H1 (cell line): ENCODE measurements at regions not wholly inside any gene's neighbourhood (a gene's known extent, or its start where the extent isn't known, plus 50 kb on each side); places are given as distances from the start of the nearest gene placed in this dataset.

Experiments used
- CTCF ChIA-PET: fragments of 300-600 bp; sonication (Branson Sonifier 250); formaldehyde crosslinking; loops from one replicate; lab custom pipeline; 2021; ENCODE audit not compliant: partially characterized antibody; lab: Charles Lee
- POLR2A ChIA-PET: fragments of 300-600 bp; sonication (Branson Sonifier 250); formaldehyde crosslinking; loops from one replicate; lab custom pipeline; 2021; ENCODE audit warnings: inconsistent platforms; ENCODE audit not compliant: partially characterized antibody; lab: Charles Lee
- DNase-seq, 2 experiments: peaks; one replicate each; pipeline versions ENCODE4 v3.0.0 to v3.0.0-alpha.2; 2010 to 2022; ENCODE audit warnings: low spot score in 2 of 2, low read depth in 1 of 2, mixed read lengths in 1 of 2
- FAIRE-seq: peaks from 2 replicates; lab custom pipeline; 2011; peaks lifted over from hg19 to GRCh38; lab: Jason Lieb, UNC
- H2AFZ ChIP-seq: 2 replicates; pipeline ENCODE4 v1.8.1; 2012; ENCODE audit warnings: low read length, inconsistent platforms
- H2AK5ac ChIP-seq: 2 replicates; pipeline ENCODE4 v1.6.1; 2013; ENCODE audit warnings: low read depth, low read length
- H2BK120ac ChIP-seq: replicated peaks from 2 replicates; pipeline ENCODE3; 2013; ENCODE audit warnings: low read depth, low read length, inconsistent platforms
- H2BK12ac ChIP-seq: 2 replicates; pipeline ENCODE4 v1.6.1; 2013; ENCODE audit warnings: low read depth, low read length
- H2BK15ac ChIP-seq: 2 replicates; pipeline ENCODE4 v1.6.1; 2013; ENCODE audit warnings: low read length
- H2BK20ac ChIP-seq: 2 replicates; pipeline ENCODE4 v1.6.1; 2013; ENCODE audit warnings: low read length
- H2BK5ac ChIP-seq: 2 replicates; pipeline ENCODE4 v1.6.1; 2013; ENCODE audit warnings: low read depth, low read length
- H3K14ac ChIP-seq: 2 replicates; pipeline ENCODE4 v1.6.1; 2013; ENCODE audit warnings: inconsistent platforms; ENCODE audit not compliant: insufficient read length
- H3K18ac ChIP-seq: 2 replicates; pipeline ENCODE4 v1.6.1; 2013; ENCODE audit warnings: low read length; ENCODE audit errors: extremely low read depth
- H3K23ac ChIP-seq: 2 replicates; pipeline ENCODE4 v1.6.1; 2013; ENCODE audit warnings: inconsistent platforms; ENCODE audit not compliant: insufficient read length
- H3K23me2 ChIP-seq: 2 replicates; pipeline ENCODE4 v1.6.1; 2013; ENCODE audit warnings: low read depth, low read length
- H3K27ac ChIP-seq: 2 replicates; pipeline ENCODE4 v1.6.1; 2011; ENCODE audit warnings: low read depth, low read length, inconsistent platforms
- H3K27me3 ChIP-seq, 4 experiments: replicated peaks in 1 of 4; 1 replicate in 1 of 4; 2 replicates in 3 of 4; pipeline versions ENCODE4 v1.6.1 to v1.8.1; 2011 to 2013; ENCODE audit warnings: low read length in 3 of 4, mild to moderate bottlenecking in 3 of 4, inconsistent platforms in 2 of 4, mixed read lengths in 2 of 4, moderate library complexity in 1 of 4; ENCODE audit not compliant: control insufficient read depth in 3 of 4, insufficient read depth in 3 of 4; ENCODE audit errors: extremely low read depth in 1 of 4
- H3K36me3 ChIP-seq, 4 experiments: 2 replicates each; pipeline versions ENCODE4 v1.6.1 to v1.8.1; 2011 to 2013; ENCODE audit warnings: mild to moderate bottlenecking in 4 of 4, low read length in 3 of 4, moderate library complexity in 2 of 4, control low read depth in 1 of 4, inconsistent platforms in 1 of 4; ENCODE audit not compliant: insufficient read depth in 4 of 4, control insufficient read depth in 2 of 4
- H3K4ac ChIP-seq: replicated peaks from 2 replicates; pipeline ENCODE3; 2013; ENCODE audit warnings: low read length, low read depth, mixed read lengths, inconsistent platforms; ENCODE audit not compliant: insufficient read length
- H3K4me1 ChIP-seq, 4 experiments: replicated peaks in 1 of 4; 1 replicate in 1 of 4; 2 replicates in 3 of 4; pipeline versions ENCODE4 v1.6.1 to v1.8.1; 2011 to 2013; ENCODE audit warnings: low read length in 3 of 4, inconsistent platforms in 2 of 4, mixed read lengths in 1 of 4; ENCODE audit not compliant: insufficient read depth in 4 of 4, control insufficient read depth in 3 of 4
- H3K4me2 ChIP-seq, 2 experiments: 2 replicates each; pipeline versions ENCODE4 v1.6.1 to v1.8.1; 2011 to 2013; ENCODE audit warnings: low read depth in 2 of 2, low read length in 2 of 2, control low read depth in 1 of 2, inconsistent platforms in 1 of 2, mild to moderate bottlenecking in 1 of 2; ENCODE audit not compliant: insufficient read depth in 1 of 2
- H3K4me3 ChIP-seq, 4 experiments: fragments of 200-600, 300-600 bp in 1 of 4; sonication (generic), shearing (Covaris generic), sonication (Bioruptor Twin) in 1 of 4; 2 replicates each; pipeline versions ENCODE4 v1.5.1 to v1.8.1; 2011 to 2016; ENCODE audit warnings: low read length in 4 of 4, low read depth in 3 of 4, control low read depth in 2 of 4, inconsistent platforms in 2 of 4, mild to moderate bottlenecking in 2 of 4, mixed read lengths in 1 of 4, moderate library complexity in 1 of 4; ENCODE audit not compliant: insufficient read depth in 2 of 4; ENCODE audit errors: extremely low read depth in 1 of 4
- H3K56ac ChIP-seq: replicated peaks from 2 replicates; pipeline ENCODE3; 2013; ENCODE audit warnings: low read depth, mild to moderate bottlenecking, mixed read lengths, low read length, inconsistent platforms; ENCODE audit not compliant: insufficient read length
- H3K79me1 ChIP-seq: 2 replicates; pipeline ENCODE4 v1.6.1; 2013; ENCODE audit warnings: low read depth, low read length, control low read depth
- H3K79me2 ChIP-seq, 2 experiments: 2 replicates each; pipeline versions ENCODE4 v1.6.1 to v1.8.1; 2012 to 2013; ENCODE audit warnings: low read length in 2 of 2, mild to moderate bottlenecking in 2 of 2, inconsistent platforms in 1 of 2; ENCODE audit not compliant: insufficient read depth in 2 of 2, control insufficient read depth in 1 of 2
- H3K9ac ChIP-seq, 4 experiments: replicated peaks in 1 of 4; 1 replicate in 1 of 4; 2 replicates in 3 of 4; pipeline versions ENCODE4 v1.6.1 to v1.8.1; 2011 to 2013; ENCODE audit warnings: low read depth in 3 of 4, low read length in 3 of 4, control low read depth in 2 of 4, mild to moderate bottlenecking in 2 of 4, moderate library complexity in 2 of 4, inconsistent platforms in 1 of 4; ENCODE audit errors: extremely low read depth in 1 of 4
- H3K9me3 ChIP-seq, 2 experiments: 2 replicates each; pipeline versions ENCODE4 v1.6.1 to v1.8.1; 2012 to 2013; ENCODE audit warnings: mild to moderate bottlenecking in 2 of 2, moderate library complexity in 2 of 2, control low read depth in 1 of 2, inconsistent platforms in 1 of 2, low read depth in 1 of 2, low read length in 1 of 2, mixed read lengths in 1 of 2; ENCODE audit not compliant: insufficient read depth in 2 of 2
- H4K20me1 ChIP-seq, 2 experiments: replicated peaks in 1 of 2; 2 replicates each; pipeline versions ENCODE3 to v1.8.1; 2011 to 2013; ENCODE audit warnings: inconsistent platforms in 2 of 2, low read length in 2 of 2, mild to moderate bottlenecking in 1 of 2; ENCODE audit not compliant: insufficient read depth in 2 of 2, control insufficient read depth in 1 of 2
- H4K5ac ChIP-seq: 2 replicates; pipeline ENCODE4 v1.6.1; 2013; ENCODE audit warnings: low read length, low read depth, mixed read lengths, inconsistent platforms; ENCODE audit not compliant: insufficient read length
- H4K8ac ChIP-seq: 2 replicates; pipeline ENCODE4 v1.8.0; 2013; ENCODE audit warnings: mild to moderate bottlenecking, moderate library complexity, low read length, inconsistent platforms; ENCODE audit not compliant: insufficient read depth; ENCODE audit errors: extremely low read depth
- H4K91ac ChIP-seq: replicated peaks from 2 replicates; pipeline ENCODE3; 2013; ENCODE audit warnings: low read length, mixed read lengths, inconsistent platforms; ENCODE audit not compliant: insufficient read length
- ASH2L ChIP-seq: fragments of 200-600, 300-600 bp; sonication (generic); IDR thresholded peaks from one replicate; pipeline ENCODE4 v1.7.1; 2017; ENCODE audit warnings: low read length
- BACH1 ChIP-seq: IDR thresholded peaks from 2 replicates; pipeline ENCODE4 v1.6.1; 2012; ENCODE audit warnings: low read length, improper control_type of control experiment
- RBBP5 ChIP-seq: IDR thresholded peaks from 2 replicates; pipeline ENCODE4 v1.7.1; 2012; ENCODE audit warnings: low read depth, mild to moderate bottlenecking, inconsistent platforms, low read length, moderate library complexity, borderline replicate concordance
- SP4 ChIP-seq: IDR thresholded peaks from 2 replicates; pipeline ENCODE4 v1.6.1; 2012; ENCODE audit warnings: low read length, inconsistent platforms
- WGBS, 2 experiments: shearing (Covaris generic) in 1 of 2; methylation state at CpG; one replicate each; pipeline versions ENCODE4 v1.1.6 to v1.1.7; 2013 to 2015; ENCODE audit warnings: low lambda C conversion rate in 2 of 2, mixed read lengths in 2 of 2, inconsistent platforms in 1 of 2, low coverage in 1 of 2, missing lambda C conversion rate in 1 of 2; ENCODE audit not compliant: insufficient replicate concordance in 2 of 2, insufficient coverage in 1 of 2, insufficient read length in 1 of 2; ENCODE audit errors: extremely low coverage in 1 of 2, missing lambda C conversion rate in 1 of 2; 5-methylcytosine and 5-hydroxymethylcytosine counted together

DNA sequence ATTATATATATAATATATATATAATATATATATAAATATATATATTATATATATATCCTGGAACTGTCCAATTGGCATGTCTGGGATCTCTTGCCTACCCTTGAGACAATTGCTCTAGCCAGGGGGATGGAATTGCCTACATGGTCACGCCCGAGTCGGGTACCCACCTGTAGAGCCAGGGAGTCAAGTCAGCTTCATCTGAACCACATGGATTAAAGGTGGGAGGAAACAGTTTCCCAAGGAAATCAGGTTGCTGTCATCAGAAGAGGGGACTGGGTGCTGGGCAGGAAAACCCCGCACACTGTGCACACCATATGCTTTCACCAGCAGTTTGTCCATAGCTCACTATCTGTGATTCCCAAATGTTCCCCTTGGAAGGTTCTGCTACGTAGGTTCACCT lies 252.5 kb upstream of the NOX3 start:
- no peak overlapping the region for H4K91ac ChIP-seq
- 96% methylated on average over 5 of the region's 5 CpGs; no CpG with 5 or more reads in 1 of the 2 experiments for WGBS, 2 experiments
- H3K36me3 ChIP-seq: no peaks in the 10 kb centered on the region
- H3K18ac ChIP-seq: no peak overlapping the region
- H2BK20ac ChIP-seq: no peak overlapping the region
- no peak overlapping the region for H2AFZ ChIP-seq
- no peak overlapping the region for H3K4ac ChIP-seq
- no peak overlapping the region for H3K9ac ChIP-seq
- ChIA-PET POLR2A (no interaction called here), CTCF (no interaction called here)
- H2BK120ac ChIP-seq: no peak overlapping the region
- H3K79me2 ChIP-seq: no peaks in the 10 kb centered on the region
- no peak overlapping the region for H2BK15ac ChIP-seq
- no peak overlapping the region for H3K4me2 ChIP-seq
- no peaks in the 10 kb centered on the region for H4K20me1 ChIP-seq
- H3K27ac ChIP-seq: no peak overlapping the region
- H3K14ac ChIP-seq: no peak overlapping the region
- DNase-seq (no peak), FAIRE-seq (no peak)
- H3K56ac ChIP-seq: no peak overlapping the region
- no peaks in the 10 kb centered on the region for H3K4me1 ChIP-seq
- no peak overlapping the region for H2AK5ac ChIP-seq
- H3K27me3 ChIP-seq: no peaks in the 10 kb centered on the region
- H3K79me1 ChIP-seq: no peaks in the 10 kb centered on the region
- peaks cover 0 to 2% of the 10 kb centered on the region in 2 experiments; a peak in 1 of 4 replicates for H3K9me3 ChIP-seq
- H4K5ac ChIP-seq: no peak overlapping the region
- H2BK12ac ChIP-seq: no peak overlapping the region
- H3K23me2 ChIP-seq: no peaks in the 10 kb centered on the region
- no peak overlapping the region for H3K4me3 ChIP-seq
- no peak overlapping the region for H3K23ac ChIP-seq
- H2BK5ac ChIP-seq: no peak overlapping the region
- no peak overlapping the region for H4K8ac ChIP-seq
- TF ChIP-seq SP4: no peak
- no peak for TF ChIP-seq RBBP5
- no peak for TF ChIP-seq ASH2L
- TF ChIP-seq BACH1: no peak
